K562 (cell line): ENCODE measurements at regions not wholly inside any gene's neighbourhood (a gene's known extent, or its start where the extent isn't known, plus 50 kb on each side); places are given as distances from the start of the nearest gene placed in this dataset.

ENCODE experiments used
- ATAC-seq: fragments of 200-7000 bp; cut with Tn5 transposase; 3 replicates; pipeline ENCODE4 v1.9.1; 2020; ENCODE audit warnings: moderate library complexity
- BruUV-seq: library from RNA; stranded (reverse); fragments of 400-500 nt; replicated peaks from 2 replicates; lab custom pipeline; 2021; lab: Mats Ljungman, UMichigan
- CTCF ChIA-PET: fragments of 300-600 bp; formaldehyde crosslinking; extraction: SDS; loops from one replicate; lab custom pipeline; 2021; ENCODE audit warnings: low intra/inter-chr PET ratio; lab: Yijun Ruan, JAX
- POLR2A ChIA-PET: fragments of 300-600, 350-650 bp; sonication (Branson Sonifier 250); formaldehyde crosslinking; extraction: SDS; loops from one replicate; lab custom pipeline; 2021; ENCODE audit warnings: antibody characterized with exemption, inconsistent platforms; lab: Yijun Ruan, JAX
- DNase-seq, 4 experiments: peaks; one replicate each; pipeline versions ENCODE4 v3.0.0 to v3.0.0-alpha.2; 2011 to 2018; ENCODE audit warnings: low spot score in 3 of 4, mixed read lengths in 3 of 4; ENCODE audit errors: extremely low read depth in 1 of 4
- FAIRE-seq: peaks from 2 replicates; lab custom pipeline; 2011; peaks lifted over from hg19 to GRCh38; lab: Jason Lieb, UNC
- H2AFZ ChIP-seq: 2 replicates; pipeline ENCODE4 v1.6.0; 2011; ENCODE audit warnings: low read depth, low read length, control low read depth, inconsistent platforms
- H3K27ac ChIP-seq: fragments of 200-600 bp; 3 replicates; pipeline ENCODE4 v1.8.0; 2011; ENCODE audit warnings: low read depth, mild to moderate bottlenecking, control low read depth, inconsistent platforms, low read length, moderate library complexity, mixed read lengths; ENCODE audit errors: extremely low read depth
- H3K27me3 ChIP-seq, 2 experiments: fragments of 300-600 bp in 1 of 2; 2 replicates in 1 of 2; 3 replicates in 1 of 2; pipeline versions ENCODE4 v1.6.0 to v1.8.0; 2011; ENCODE audit warnings: inconsistent platforms in 2 of 2, low read length in 2 of 2, mild to moderate bottlenecking in 1 of 2, mixed read lengths in 1 of 2, moderate library complexity in 1 of 2; ENCODE audit not compliant: control insufficient read depth in 2 of 2, insufficient read depth in 2 of 2
- H3K36me3 ChIP-seq: fragments of 300-600 bp; 3 replicates; pipeline ENCODE4 v1.8.0; 2011; ENCODE audit warnings: mild to moderate bottlenecking, low read length, inconsistent platforms; ENCODE audit not compliant: control insufficient read depth, insufficient read depth
- H3K4me1 ChIP-seq, 2 experiments: fragments of 200-600 bp in 1 of 2; replicated peaks in 1 of 2; 2 replicates in 1 of 2; 3 replicates in 1 of 2; pipeline versions ENCODE4 v1.5.1 to v1.8.0; 2011; ENCODE audit warnings: inconsistent platforms in 2 of 2, low read length in 2 of 2, mild to moderate bottlenecking in 1 of 2, mixed read lengths in 1 of 2, moderate library complexity in 1 of 2; ENCODE audit not compliant: control insufficient read depth in 2 of 2, insufficient read depth in 2 of 2
- H3K4me2 ChIP-seq: 2 replicates; pipeline ENCODE4 v1.6.1; 2011; ENCODE audit warnings: low read length, control low read depth, inconsistent platforms, mixed read lengths; ENCODE audit not compliant: insufficient read depth
- H3K4me3 ChIP-seq: fragments of 200-600 bp; sonication (generic), shearing (Covaris generic); 2 replicates; pipeline ENCODE4 v1.5.1; 2016; ENCODE audit warnings: control low read depth, inconsistent platforms
- H3K79me2 ChIP-seq: fragments of 200-600 bp; 3 replicates; pipeline ENCODE4 v1.8.0; 2011; ENCODE audit warnings: low read length, inconsistent platforms; ENCODE audit not compliant: control insufficient read depth, insufficient read depth
- H3K9ac ChIP-seq, 2 experiments: 2 replicates each; pipeline versions ENCODE4 v1.6.0 to v1.6.1; 2011; ENCODE audit warnings: low read depth in 2 of 2, low read length in 2 of 2, control low read depth in 1 of 2, inconsistent platforms in 1 of 2, mild to moderate bottlenecking in 1 of 2, mixed read lengths in 1 of 2; ENCODE audit not compliant: insufficient read depth in 1 of 2
- H3K9me1 ChIP-seq: one replicate; pipeline ENCODE4 v1.6.0; 2011; ENCODE audit warnings: inconsistent platforms, mild to moderate bottlenecking, low read length, moderate library complexity; ENCODE audit not compliant: control insufficient read depth, insufficient read depth
- H3K9me3 ChIP-seq: replicated peaks from 2 replicates; pipeline ENCODE4 v1.5.1; 2011; ENCODE audit warnings: low read depth, low read length, inconsistent platforms; ENCODE audit not compliant: control insufficient read depth, insufficient read depth
- H4K20me1 ChIP-seq: replicated peaks from 2 replicates; pipeline ENCODE4 v1.6.1; 2011; ENCODE audit warnings: low read length, inconsistent platforms, mixed read lengths; ENCODE audit not compliant: control insufficient read depth, insufficient read depth
- CXXC5 ChIP-seq: fragments of 250-450 bp; sonication (Bioruptor Pico); IDR thresholded peaks from 2 replicates; pipeline ENCODE4 v1.8.0; 2022; ENCODE audit warnings: inconsistent platforms, mild to moderate bottlenecking, moderate library complexity
- ELF1 ChIP-seq: fragments of 200-800 bp; sonication (Bioruptor generic); IDR thresholded peaks from 2 replicates; pipeline ENCODE4 v1.6.1; 2016; ENCODE audit warnings: missing genetic modification characterization, missing compliant biosample characterization
- ETV5 ChIP-seq: sonication (generic); formaldehyde crosslinking; IDR thresholded peaks from 2 replicates; pipeline ENCODE4 v1.4.0; 2020; ENCODE audit warnings: low read depth, mild to moderate bottlenecking, missing genetic modification reagents
- KLF16 ChIP-seq: IDR thresholded peaks from 2 replicates; pipeline ENCODE4 v1.6.1; 2016; ENCODE audit warnings: antibody characterized with exemption
- MTA3 ChIP-seq: fragments of 450-650 bp; formaldehyde crosslinking; IDR thresholded peaks from 2 replicates; pipeline ENCODE4 v1.6.1; 2017; ENCODE audit warnings: mild to moderate bottlenecking, borderline replicate concordance
- NCOA4 ChIP-seq: fragments of 450-650 bp; IDR thresholded peaks from 2 replicates; pipeline ENCODE4 v1.6.1; 2018; ENCODE audit warnings: mild to moderate bottlenecking; ENCODE audit not compliant: partially characterized antibody
- NCOR1 ChIP-seq: fragments of 450-650 bp; IDR thresholded peaks from 2 replicates; pipeline ENCODE4 v1.6.1; 2016; ENCODE audit warnings: mild to moderate bottlenecking, moderate library complexity
- SPI1 ChIP-seq: IDR thresholded peaks from 2 replicates; pipeline ENCODE4 v1.6.1; 2011; ENCODE audit warnings: low read depth, low read length, control low read depth, borderline replicate concordance
- TAF1 ChIP-seq: IDR thresholded peaks from 2 replicates; pipeline ENCODE4 v1.6.1; 2011; ENCODE audit warnings: mild to moderate bottlenecking, low read length, moderate library complexity; ENCODE audit not compliant: insufficient read depth, control insufficient read depth, severe bottlenecking; ENCODE audit errors: extremely low read depth
- TSC22D4 ChIP-seq: fragments of 450-650 bp; IDR thresholded peaks from 2 replicates; pipeline ENCODE4 v1.6.1; 2016; ENCODE audit warnings: missing genetic modification characterization, missing biosample characterization, control low read depth
- ZBTB17 ChIP-seq: fragments of 450-650 bp; formaldehyde crosslinking; IDR thresholded peaks from 2 replicates; pipeline ENCODE4 v1.4.0; 2020; ENCODE audit warnings: mild to moderate bottlenecking
- ZNF134 ChIP-seq: fragments of 250-450 bp; sonication (Bioruptor Pico); conservative IDR thresholded peaks from 2 replicates; pipeline ENCODE4 v1.4.0; 2020
- WGBS: fragments of 100-300 bp; shearing (Covaris generic); methylation state at CpG from one replicate; pipeline ENCODE4 v1.1.6; 2016; ENCODE audit warnings: low coverage, mixed read lengths; ENCODE audit not compliant: insufficient coverage; ENCODE audit errors: missing lambda C conversion rate; 5-methylcytosine and 5-hydroxymethylcytosine counted together
- in situ Hi-C: fragments of 300-500 bp; cut with MboI; formaldehyde crosslinking; loops from 4 replicates; pipeline ENCODE4 v1.15.0; 2018; ENCODE audit warnings: inconsistent platforms, mixed read lengths
- intact Hi-C: fragments of 100-400 bp; cut with micrococcal nuclease; formaldehyde crosslinking; loops from 2 replicates; pipeline ENCODE4 v1.14.2; 2022
- TF ChIP-seq, protein P1 (sequence below): sonication (generic); formaldehyde crosslinking; IDR thresholded peaks from 2 replicates; pipeline ENCODE4 v1.8.0; 2023; ENCODE audit warnings: mild to moderate bottlenecking, missing genetic modification reagents
- TF ChIP-seq, protein P2 (sequence below): fragments of 450-650 bp; IDR thresholded peaks from 2 replicates; pipeline ENCODE4 v1.6.1; 2017; ENCODE audit warnings: antibody characterized with exemption, mild to moderate bottlenecking
- TF ChIP-seq, protein P3 (sequence below): fragments of 450-650 bp; formaldehyde crosslinking; IDR thresholded peaks from 2 replicates; pipeline ENCODE4 v1.4.0; 2020; ENCODE audit warnings: mild to moderate bottlenecking, moderate library complexity
- TF ChIP-seq, protein P4 (sequence below): fragments of 450-650 bp; conservative IDR thresholded peaks from 2 replicates; pipeline ENCODE4 v1.6.1; 2016; ENCODE audit warnings: missing genetic modification characterization, low read depth, mild to moderate bottlenecking, control low read depth, missing compliant biosample characterization

DNA sequence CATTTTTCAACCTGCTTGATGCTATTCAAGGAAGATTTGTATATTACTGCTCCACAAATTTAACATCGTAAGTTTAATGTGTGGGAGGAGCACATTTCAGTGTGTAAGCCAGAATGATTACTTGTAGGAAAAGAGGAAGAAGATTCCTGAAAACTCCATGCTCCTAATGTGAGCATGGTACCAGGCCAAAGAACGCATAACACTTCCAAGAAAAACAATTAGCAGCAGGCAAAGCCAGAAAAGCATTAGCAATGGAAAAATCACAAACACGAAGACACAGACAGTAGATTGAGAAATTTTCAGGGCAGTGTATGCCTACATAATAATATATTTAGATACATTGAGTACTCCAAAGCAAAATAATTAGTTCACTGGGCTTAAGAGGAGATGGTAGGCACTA lies 96.6 kb upstream of the CBLB start:
- in situ Hi-C loops (no loop called here), intact Hi-C loops (no loop called here)
- POLR2A ChIA-PET, result no interaction called here
- TF ChIP-seq ETV5 (CRISPR knock-in tag) (no peak), NCOR1 (no peak), CXXC5 (CRISPR knock-in tag) (no peak), SPI1 (no peak), ZNF134 (CRISPR knock-in tag) (no peak), TSC22D4 (tag) (no peak), ZBTB17 (CRISPR knock-in tag) (no peak), MTA3 (no peak), TAF1 (no peak), ELF1 (no peak), NCOA4 (no peak), KLF16 (no peak)
- TF ChIP-seq, protein P1, sequence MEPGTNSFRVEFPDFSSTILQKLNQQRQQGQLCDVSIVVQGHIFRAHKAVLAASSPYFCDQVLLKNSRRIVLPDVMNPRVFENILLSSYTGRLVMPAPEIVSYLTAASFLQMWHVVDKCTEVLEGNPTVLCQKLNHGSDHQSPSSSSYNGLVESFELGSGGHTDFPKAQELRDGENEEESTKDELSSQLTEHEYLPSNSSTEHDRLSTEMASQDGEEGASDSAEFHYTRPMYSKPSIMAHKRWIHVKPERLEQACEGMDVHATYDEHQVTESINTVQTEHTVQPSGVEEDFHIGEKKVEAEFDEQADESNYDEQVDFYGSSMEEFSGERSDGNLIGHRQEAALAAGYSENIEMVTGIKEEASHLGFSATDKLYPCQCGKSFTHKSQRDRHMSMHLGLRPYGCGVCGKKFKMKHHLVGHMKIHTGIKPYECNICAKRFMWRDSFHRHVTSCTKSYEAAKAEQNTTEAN (CRISPR knock-in tag), result no peak
- TF ChIP-seq, protein P2, sequence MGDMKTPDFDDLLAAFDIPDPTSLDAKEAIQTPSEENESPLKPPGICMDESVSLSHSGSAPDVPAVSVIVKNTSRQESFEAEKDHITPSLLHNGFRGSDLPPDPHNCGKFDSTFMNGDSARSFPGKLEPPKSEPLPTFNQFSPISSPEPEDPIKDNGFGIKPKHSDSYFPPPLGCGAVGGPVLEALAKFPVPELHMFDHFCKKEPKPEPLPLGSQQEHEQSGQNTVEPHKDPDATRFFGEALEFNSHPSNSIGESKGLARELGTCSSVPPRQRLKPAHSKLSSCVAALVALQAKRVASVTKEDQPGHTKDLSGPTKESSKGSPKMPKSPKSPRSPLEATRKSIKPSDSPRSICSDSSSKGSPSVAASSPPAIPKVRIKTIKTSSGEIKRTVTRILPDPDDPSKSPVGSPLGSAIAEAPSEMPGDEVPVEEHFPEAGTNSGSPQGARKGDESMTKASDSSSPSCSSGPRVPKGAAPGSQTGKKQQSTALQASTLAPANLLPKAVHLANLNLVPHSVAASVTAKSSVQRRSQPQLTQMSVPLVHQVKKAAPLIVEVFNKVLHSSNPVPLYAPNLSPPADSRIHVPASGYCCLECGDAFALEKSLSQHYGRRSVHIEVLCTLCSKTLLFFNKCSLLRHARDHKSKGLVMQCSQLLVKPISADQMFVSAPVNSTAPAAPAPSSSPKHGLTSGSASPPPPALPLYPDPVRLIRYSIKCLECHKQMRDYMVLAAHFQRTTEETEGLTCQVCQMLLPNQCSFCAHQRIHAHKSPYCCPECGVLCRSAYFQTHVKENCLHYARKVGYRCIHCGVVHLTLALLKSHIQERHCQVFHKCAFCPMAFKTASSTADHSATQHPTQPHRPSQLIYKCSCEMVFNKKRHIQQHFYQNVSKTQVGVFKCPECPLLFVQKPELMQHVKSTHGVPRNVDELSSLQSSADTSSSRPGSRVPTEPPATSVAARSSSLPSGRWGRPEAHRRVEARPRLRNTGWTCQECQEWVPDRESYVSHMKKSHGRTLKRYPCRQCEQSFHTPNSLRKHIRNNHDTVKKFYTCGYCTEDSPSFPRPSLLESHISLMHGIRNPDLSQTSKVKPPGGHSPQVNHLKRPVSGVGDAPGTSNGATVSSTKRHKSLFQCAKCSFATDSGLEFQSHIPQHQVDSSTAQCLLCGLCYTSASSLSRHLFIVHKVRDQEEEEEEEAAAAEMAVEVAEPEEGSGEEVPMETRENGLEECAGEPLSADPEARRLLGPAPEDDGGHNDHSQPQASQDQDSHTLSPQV, result no peak
- TF ChIP-seq, protein P3, sequence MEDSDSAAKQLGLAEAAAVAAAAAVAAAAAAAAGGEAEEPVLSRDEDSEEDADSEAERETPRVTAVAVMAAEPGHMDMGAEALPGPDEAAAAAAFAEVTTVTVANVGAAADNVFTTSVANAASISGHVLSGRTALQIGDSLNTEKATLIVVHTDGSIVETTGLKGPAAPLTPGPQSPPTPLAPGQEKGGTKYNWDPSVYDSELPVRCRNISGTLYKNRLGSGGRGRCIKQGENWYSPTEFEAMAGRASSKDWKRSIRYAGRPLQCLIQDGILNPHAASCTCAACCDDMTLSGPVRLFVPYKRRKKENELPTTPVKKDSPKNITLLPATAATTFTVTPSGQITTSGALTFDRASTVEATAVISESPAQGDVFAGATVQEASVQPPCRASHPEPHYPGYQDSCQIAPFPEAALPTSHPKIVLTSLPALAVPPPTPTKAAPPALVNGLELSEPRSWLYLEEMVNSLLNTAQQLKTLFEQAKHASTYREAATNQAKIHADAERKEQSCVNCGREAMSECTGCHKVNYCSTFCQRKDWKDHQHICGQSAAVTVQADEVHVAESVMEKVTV (CRISPR knock-in tag), result no peak
- TF ChIP-seq, protein P4, sequence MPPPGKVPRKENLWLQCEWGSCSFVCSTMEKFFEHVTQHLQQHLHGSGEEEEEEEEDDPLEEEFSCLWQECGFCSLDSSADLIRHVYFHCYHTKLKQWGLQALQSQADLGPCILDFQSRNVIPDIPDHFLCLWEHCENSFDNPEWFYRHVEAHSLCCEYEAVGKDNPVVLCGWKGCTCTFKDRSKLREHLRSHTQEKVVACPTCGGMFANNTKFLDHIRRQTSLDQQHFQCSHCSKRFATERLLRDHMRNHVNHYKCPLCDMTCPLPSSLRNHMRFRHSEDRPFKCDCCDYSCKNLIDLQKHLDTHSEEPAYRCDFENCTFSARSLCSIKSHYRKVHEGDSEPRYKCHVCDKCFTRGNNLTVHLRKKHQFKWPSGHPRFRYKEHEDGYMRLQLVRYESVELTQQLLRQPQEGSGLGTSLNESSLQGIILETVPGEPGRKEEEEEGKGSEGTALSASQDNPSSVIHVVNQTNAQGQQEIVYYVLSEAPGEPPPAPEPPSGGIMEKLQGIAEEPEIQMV (tag), result no peak

More for the DNA sequence above, 96.6 kb upstream of the CBLB start:
- H3K4me3 ChIP-seq, result no peak overlapping the region
- no peak overlapping the region for H3K4me2 ChIP-seq
- BruUV-seq, result no TSS peak
- no peak overlapping the region for H3K9ac ChIP-seq
- CTCF ChIA-PET, result no interaction called here
- H3K79me2 ChIP-seq, result no peaks in the 10 kb centered on the region
- FAIRE-seq (no peak), ATAC-seq (no peak), DNase-seq (no peak)
- WGBS, result 33% methylated on average over 3 of the region's 3 CpGs
- H2AFZ ChIP-seq, result 0 out of 2 replicates have a peak overlapping the region, but pooled peaks have one; percentile 12
- H3K4me1 ChIP-seq, result no peaks in the 10 kb centered on the region
- no peaks in the 10 kb centered on the region for H3K9me1 ChIP-seq
- H4K20me1 ChIP-seq, result no peaks in the 10 kb centered on the region
- no peaks in the 10 kb centered on the region for H3K36me3 ChIP-seq
- H3K27ac ChIP-seq, result no peak overlapping the region
- H3K27me3 ChIP-seq, result no peaks in the 10 kb centered on the region
- H3K9me3 ChIP-seq, result 0 out of 2 replicates have a peak, but pooled peaks cover 1% of the 10 kb centered on the region
